ENCODE measurements at regions not wholly inside any gene's neighbourhood (a gene's known extent, or its start where the extent isn't known, plus 50 kb on each side); places are given as distances from the start of the nearest gene placed in this dataset.

DNA sequence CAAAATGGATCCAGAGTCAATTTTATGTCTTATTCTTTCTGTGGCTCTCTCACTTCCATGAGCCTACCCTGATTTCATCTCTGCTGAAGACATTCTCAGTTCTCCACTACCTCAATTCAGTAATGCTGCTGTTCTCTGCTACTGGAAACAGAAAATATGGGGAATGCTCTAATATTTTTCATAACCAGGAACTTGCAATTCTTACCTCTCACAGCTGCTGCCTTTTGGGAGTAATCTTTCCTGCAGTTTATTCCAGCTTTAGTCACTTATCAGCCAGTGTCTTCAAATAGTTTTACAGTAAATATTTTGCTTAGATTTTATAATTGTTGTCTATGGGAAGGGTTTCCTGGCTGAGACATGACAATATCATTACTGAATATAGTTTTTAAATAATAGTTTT is 145.1 kb upstream of the UFM1 start:
- no peak for TF ChIP-seq POLR2A (IDR thresholded peaks at IDR 0.05)
- TF ChIP-seq, protein P1, sequence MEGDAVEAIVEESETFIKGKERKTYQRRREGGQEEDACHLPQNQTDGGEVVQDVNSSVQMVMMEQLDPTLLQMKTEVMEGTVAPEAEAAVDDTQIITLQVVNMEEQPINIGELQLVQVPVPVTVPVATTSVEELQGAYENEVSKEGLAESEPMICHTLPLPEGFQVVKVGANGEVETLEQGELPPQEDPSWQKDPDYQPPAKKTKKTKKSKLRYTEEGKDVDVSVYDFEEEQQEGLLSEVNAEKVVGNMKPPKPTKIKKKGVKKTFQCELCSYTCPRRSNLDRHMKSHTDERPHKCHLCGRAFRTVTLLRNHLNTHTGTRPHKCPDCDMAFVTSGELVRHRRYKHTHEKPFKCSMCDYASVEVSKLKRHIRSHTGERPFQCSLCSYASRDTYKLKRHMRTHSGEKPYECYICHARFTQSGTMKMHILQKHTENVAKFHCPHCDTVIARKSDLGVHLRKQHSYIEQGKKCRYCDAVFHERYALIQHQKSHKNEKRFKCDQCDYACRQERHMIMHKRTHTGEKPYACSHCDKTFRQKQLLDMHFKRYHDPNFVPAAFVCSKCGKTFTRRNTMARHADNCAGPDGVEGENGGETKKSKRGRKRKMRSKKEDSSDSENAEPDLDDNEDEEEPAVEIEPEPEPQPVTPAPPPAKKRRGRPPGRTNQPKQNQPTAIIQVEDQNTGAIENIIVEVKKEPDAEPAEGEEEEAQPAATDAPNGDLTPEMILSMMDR (IDR thresholded peaks at IDR 0.05), result no peak

Data from adrenal gland (tissue), 5 donors.